Retinal pigment epithelial cell (primary cell): ENCODE measurements at regions not wholly inside any gene's neighbourhood (a gene's known extent, or its start where the extent isn't known, plus 50 kb on each side); places are given as distances from the start of the nearest gene placed in this dataset.
"Not testable (repeated sequence)": the region's sequence is repeated elsewhere in the genome, so short reads cannot be mapped to it uniquely, and the experiment has no call there.

Source experiments
- DNase-seq: peaks from one replicate; pipeline ENCODE4 v3.0.0-alpha.2; 2010; ENCODE audit warnings: low read depth
- H3K4me3 ChIP-seq: 2 replicates; pipeline ENCODE4 v1.5.1; 2011; ENCODE audit warnings: mild to moderate bottlenecking, low read length, control low read depth, moderate library complexity
- CTCF ChIP-seq: conservative IDR thresholded peaks from 2 replicates; pipeline ENCODE4 v1.5.1; 2011; ENCODE audit warnings: low read depth, low read length, control low read depth, inconsistent platforms

- TF ChIP-seq CTCF: no peak
- peak; percentile 11 for DNase-seq
Observed at GRCh38 chr5:124000538-124000937, 488.6 kb downstream of the CSNK1G3 start.

GRCh38 chr5:123997462-123998215, 485.7 kb downstream of the CSNK1G3 start:
- no peak for TF ChIP-seq CTCF
- no peak overlapping the region for H3K4me3 ChIP-seq
- DNase-seq: peak; percentile 27

More at GRCh38 chr5:124000538-124000937, 488.6 kb downstream of the CSNK1G3 start:
- H3K4me3 ChIP-seq: no peak overlapping the region

- no peak for DNase-seq
- TF ChIP-seq CTCF: no peak
Observed at GRCh38 chr5:123997064-123997461, 485.1 kb downstream of the CSNK1G3 start.

GRCh38 chr5:123992641-123993040, 480.7 kb downstream of the CSNK1G3 start:
- DNase-seq: peak; percentile 6
- TF ChIP-seq CTCF: no peak
- H3K4me3 ChIP-seq: no peak overlapping the region

More at GRCh38 chr5:123997064-123997461, 485.1 kb downstream of the CSNK1G3 start:
- no peak overlapping the region for H3K4me3 ChIP-seq

- H3K4me3 ChIP-seq: no peak overlapping the region
- no peak for TF ChIP-seq CTCF
- no peak for DNase-seq
Observed at GRCh38 chr5:123987956-123988355, 476.0 kb downstream of the CSNK1G3 start.

- TF ChIP-seq CTCF: no peak
- no peak for DNase-seq
- H3K4me3 ChIP-seq: no peak overlapping the region
Observed at GRCh38 chr5:123976379-123977033, 464.5 kb downstream of the CSNK1G3 start.

GRCh38 chr5:123975521-123975920, 463.5 kb downstream of the CSNK1G3 start:
- H3K4me3 ChIP-seq, DNase-seq: not testable (repeated sequence)
